OCI-LY7 (cell line): ENCODE measurements at regions not wholly inside any gene's neighbourhood (a gene's known extent, or its start where the extent isn't known, plus 50 kb on each side); places are given as distances from the start of the nearest gene placed in this dataset.

Experiments used
- BruUV-seq: library from RNA; stranded (reverse); fragments of 400-500 nt; replicated peaks from 2 replicates; lab custom pipeline; 2021; lab: Mats Ljungman, UMichigan
- CTCF ChIA-PET: fragments of 300-600 bp; sonication (Branson Sonifier 250); formaldehyde crosslinking; loops from one replicate; lab custom pipeline; 2022; ENCODE audit warnings: antibody characterized with exemption; ENCODE audit not compliant: unreplicated experiment; lab: Charles Lee
- POLR2A ChIA-PET: fragments of 300-600 bp; sonication (Branson Sonifier 250); formaldehyde crosslinking; loops from one replicate; lab custom pipeline; 2022; ENCODE audit warnings: antibody characterized with exemption; lab: Charles Lee
- DNase-seq: peaks from one replicate; pipeline ENCODE4 v3.0.0-alpha.2; 2015; ENCODE audit warnings: low spot score
- H2AFZ ChIP-seq: fragments of 200-600 bp; sonication (generic), shearing (Covaris generic); 2 replicates; pipeline ENCODE4 v1.6.1; 2014; ENCODE audit warnings: mild to moderate bottlenecking, antibody characterized with exemption, low read length, moderate library complexity
- H3K27ac ChIP-seq: fragments of 200-600 bp; sonication (generic); 2 replicates; pipeline ENCODE4 v1.5.1; 2014; ENCODE audit warnings: mixed run types, low read depth, mild to moderate bottlenecking, moderate library complexity, low read length, inconsistent platforms; ENCODE audit not compliant: poor library complexity, severe bottlenecking
- H3K36me3 ChIP-seq: fragments of 200-600 bp; sonication (generic); 2 replicates; pipeline ENCODE4 v1.6.1; 2014; ENCODE audit warnings: mild to moderate bottlenecking, antibody characterized with exemption, low read length, moderate library complexity, mixed read lengths; ENCODE audit not compliant: insufficient read depth
- H3K4me1 ChIP-seq: fragments of 200-600 bp; sonication (generic); 2 replicates; pipeline ENCODE4 v1.5.1; 2014; ENCODE audit warnings: mild to moderate bottlenecking, low read length; ENCODE audit not compliant: insufficient read depth, poor library complexity, severe bottlenecking
- H3K4me2 ChIP-seq: fragments of 200-600 bp; sonication (generic); 2 replicates; pipeline ENCODE4 v1.6.1; 2014; ENCODE audit warnings: mild to moderate bottlenecking, low read length
- H3K4me3 ChIP-seq: fragments of 200-600 bp; sonication (generic); 2 replicates; pipeline ENCODE4 v1.5.1; 2014; ENCODE audit warnings: mild to moderate bottlenecking, low read depth, low read length; ENCODE audit not compliant: poor library complexity, severe bottlenecking
- H3K79me2 ChIP-seq: fragments of 200-600 bp; sonication (generic); 2 replicates; pipeline ENCODE4 v1.6.1; 2016; ENCODE audit warnings: low read depth, mild to moderate bottlenecking, low read length, moderate library complexity, mixed read lengths; ENCODE audit not compliant: insufficient read depth
- H3K9me2 ChIP-seq: fragments of 200-600 bp; sonication (generic); 2 replicates; pipeline ENCODE4 v1.6.1; 2016; ENCODE audit warnings: mild to moderate bottlenecking, low read length, mixed read lengths; ENCODE audit not compliant: insufficient read depth
- H3K9me3 ChIP-seq: fragments of 200-600 bp; sonication (generic); 2 replicates; pipeline ENCODE4 v1.6.1; 2014; ENCODE audit warnings: mild to moderate bottlenecking, mixed run types, low read length, mixed read lengths
- H4K20me1 ChIP-seq: fragments of 200-600 bp; sonication (generic); 2 replicates; pipeline ENCODE4 v1.6.1; 2014; ENCODE audit warnings: mild to moderate bottlenecking, antibody characterized with exemption, low read length, moderate library complexity, mixed read lengths; ENCODE audit not compliant: insufficient read depth
- EZH2phosphoT487 ChIP-seq: fragments of 200-600 bp; sonication (generic); IDR thresholded peaks from 2 replicates; pipeline ENCODE4 v1.6.1; 2018; ENCODE audit warnings: low read depth, borderline replicate concordance, mild to moderate bottlenecking, mixed run types, antibody characterized with exemption, low read length, moderate library complexity, mixed read lengths
- intact Hi-C: fragments of 100-400 bp; cut with micrococcal nuclease; formaldehyde crosslinking; loops from one replicate; pipeline ENCODE4 v1.10.0; 2022; ENCODE audit not compliant: unreplicated experiment
- TF ChIP-seq, protein P1 (sequence below): fragments of 200-600 bp; sonication (generic); conservative IDR thresholded peaks from 2 replicates; pipeline ENCODE4 v1.5.1; 2014; ENCODE audit warnings: mild to moderate bottlenecking, antibody characterized with exemption, low read length, moderate library complexity, mixed read lengths

- H3K4me2 ChIP-seq = no peak overlapping the region
- H3K4me1 ChIP-seq = peaks cover 16% of the 10 kb centered on the region
- BruUV-seq = no TSS peak
- no peaks in the 10 kb centered on the region for H3K9me2 ChIP-seq
- H4K20me1 ChIP-seq = no peaks in the 10 kb centered on the region
- H2AFZ ChIP-seq = no peak overlapping the region
- H3K27ac ChIP-seq = no peak overlapping the region
- H3K36me3 ChIP-seq = no peaks in the 10 kb centered on the region
- intact Hi-C loops = no loop called here
- TF ChIP-seq, protein P1, sequence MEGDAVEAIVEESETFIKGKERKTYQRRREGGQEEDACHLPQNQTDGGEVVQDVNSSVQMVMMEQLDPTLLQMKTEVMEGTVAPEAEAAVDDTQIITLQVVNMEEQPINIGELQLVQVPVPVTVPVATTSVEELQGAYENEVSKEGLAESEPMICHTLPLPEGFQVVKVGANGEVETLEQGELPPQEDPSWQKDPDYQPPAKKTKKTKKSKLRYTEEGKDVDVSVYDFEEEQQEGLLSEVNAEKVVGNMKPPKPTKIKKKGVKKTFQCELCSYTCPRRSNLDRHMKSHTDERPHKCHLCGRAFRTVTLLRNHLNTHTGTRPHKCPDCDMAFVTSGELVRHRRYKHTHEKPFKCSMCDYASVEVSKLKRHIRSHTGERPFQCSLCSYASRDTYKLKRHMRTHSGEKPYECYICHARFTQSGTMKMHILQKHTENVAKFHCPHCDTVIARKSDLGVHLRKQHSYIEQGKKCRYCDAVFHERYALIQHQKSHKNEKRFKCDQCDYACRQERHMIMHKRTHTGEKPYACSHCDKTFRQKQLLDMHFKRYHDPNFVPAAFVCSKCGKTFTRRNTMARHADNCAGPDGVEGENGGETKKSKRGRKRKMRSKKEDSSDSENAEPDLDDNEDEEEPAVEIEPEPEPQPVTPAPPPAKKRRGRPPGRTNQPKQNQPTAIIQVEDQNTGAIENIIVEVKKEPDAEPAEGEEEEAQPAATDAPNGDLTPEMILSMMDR = no peak
- no peak for TF ChIP-seq EZH2phosphoT487
- no peak overlapping the region for H3K4me3 ChIP-seq
- DNase-seq = no peak
- H3K79me2 ChIP-seq = no peaks in the 10 kb centered on the region
- H3K9me3 ChIP-seq = no peaks in the 10 kb centered on the region
- ChIA-PET CTCF (no interaction called here), POLR2A (no interaction called here)
Measured at GRCh38 chr16:79847569-79847968, 247.0 kb upstream of the MAF start.

DNA sequence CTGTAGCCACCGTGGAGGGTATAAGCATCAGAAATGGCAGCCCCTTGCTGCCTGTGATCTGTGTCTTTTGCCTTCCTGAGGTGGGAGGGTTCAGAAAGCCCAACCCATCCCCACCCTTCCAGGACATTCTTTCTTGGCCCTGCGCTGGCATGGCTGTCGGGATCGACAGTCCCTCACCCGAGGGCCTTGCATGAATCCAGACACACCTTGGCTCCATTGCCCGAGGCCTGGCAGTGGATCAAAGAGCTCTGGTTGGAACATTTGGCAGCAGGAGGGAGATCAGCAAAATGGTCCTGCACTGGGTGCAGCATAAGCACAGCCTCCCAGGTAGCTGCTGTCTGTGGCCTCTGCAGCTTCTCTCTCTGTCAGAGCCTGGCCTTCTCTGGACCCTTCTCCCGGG lies 246.6 kb upstream of the MAF start:
- H3K4me2 ChIP-seq = no peak overlapping the region
- no peaks in the 10 kb centered on the region for H3K9me3 ChIP-seq
- no TSS peak for BruUV-seq
- intact Hi-C loops = no loop called here
- TF ChIP-seq, protein P1 = no peak
- TF ChIP-seq EZH2phosphoT487 = no peak
- no peak overlapping the region for H2AFZ ChIP-seq
- POLR2A ChIA-PET = no interaction called here
- no peak for DNase-seq
- H3K27ac ChIP-seq = no peak overlapping the region
- no peaks in the 10 kb centered on the region for H3K9me2 ChIP-seq
- no peaks in the 10 kb centered on the region for H4K20me1 ChIP-seq
- peaks cover 16% of the 10 kb centered on the region for H3K4me1 ChIP-seq
- CTCF ChIA-PET = no interaction called here
- no peak overlapping the region for H3K4me3 ChIP-seq
- no peaks in the 10 kb centered on the region for H3K36me3 ChIP-seq
- H3K79me2 ChIP-seq = no peaks in the 10 kb centered on the region

- DNase-seq = no peak
- no TSS peak for BruUV-seq
- no peaks in the 10 kb centered on the region for H4K20me1 ChIP-seq
- peak overlapping the region; percentile 49 for H3K27ac ChIP-seq
- ChIA-PET CTCF (no interaction called here), POLR2A (interaction anchor here (0.6 to 1.2 kb wide), 5 partner anchors 11 to 1487 kb away, joined by 3 to 4 read pairs (median 3); no protein-coding TSS in a partner anchor)
- peaks cover 16% of the 10 kb centered on the region for H3K4me1 ChIP-seq
- H3K4me3 ChIP-seq = no peak overlapping the region
- no peaks in the 10 kb centered on the region for H3K9me2 ChIP-seq
- H2AFZ ChIP-seq = no peak overlapping the region
- H3K4me2 ChIP-seq = no peak overlapping the region
- H3K36me3 ChIP-seq = no peaks in the 10 kb centered on the region
- TF ChIP-seq, protein P1 = no peak
- TF ChIP-seq EZH2phosphoT487 = no peak
- intact Hi-C loops = no loop called here
- no peaks in the 10 kb centered on the region for H3K79me2 ChIP-seq
- H3K9me3 ChIP-seq = no peaks in the 10 kb centered on the region
Measured at GRCh38 chr16:79845734-79846135, 245.2 kb upstream of the MAF start.
